Activated CD8-positive, alpha-beta memory T cell treated with anti-CD3 and anti-CD28 coated beads, Interleukin-2, amount 50 U/mL, for 1 hour (primary cell): ENCODE measurements at regions not wholly inside any gene's neighbourhood (a gene's known extent, or its start where the extent isn't known, plus 50 kb on each side); places are given as distances from the start of the nearest gene placed in this dataset.

Experiments used
- DNase-seq: peaks from one replicate; pipeline ENCODE4 v3.0.0-alpha.2; 2020; ENCODE audit errors: extremely low read depth

GRCh38 chr5:96283589-96283988 lies 149.5 kb downstream of the PCSK1 start:
- DNase-seq = no peak

- no peak for DNase-seq
These were observed 151.0 kb downstream of the PCSK1 start for GRCh38 chr5:96282020-96282419.

- no peak for DNase-seq
These were observed 152.1 kb downstream of the PCSK1 start for GRCh38 chr5:96280946-96281393.

GRCh38 chr5:96279801-96280542 lies 153.1 kb downstream of the PCSK1 start:
- no peak for DNase-seq

- DNase-seq = no peak
These were observed 154.1 kb downstream of the PCSK1 start for GRCh38 chr5:96278981-96279380.

GRCh38 chr5:96275051-96275450 lies 158.0 kb downstream of the PCSK1 start:
- DNase-seq = no peak

GRCh38 chr5:96265487-96265886 lies 167.6 kb downstream of the PCSK1 start:
- DNase-seq = no peak

GRCh38 chr5:96264047-96264446 lies 169.0 kb downstream of the PCSK1 start:
- no peak for DNase-seq

GRCh38 chr5:96262105-96262504 lies 170.9 kb downstream of the PCSK1 start:
- DNase-seq = no peak

- DNase-seq = no peak
These were observed 173.0 kb downstream of the PCSK1 start for GRCh38 chr5:96260009-96260408.

GRCh38 chr5:96259151-96259772 lies 173.8 kb downstream of the PCSK1 start:
- no peak for DNase-seq

- DNase-seq = no peak
These were observed 174.4 kb downstream of the PCSK1 start for GRCh38 chr5:96258692-96259091.

GRCh38 chr5:96257904-96258303 lies 175.1 kb downstream of the PCSK1 start:
- no peak for DNase-seq

- no peak for DNase-seq
These were observed 176.1 kb downstream of the PCSK1 start for GRCh38 chr5:96256795-96257470.

- no peak for DNase-seq
These were observed 177.9 kb downstream of the PCSK1 start for GRCh38 chr5:96254980-96255691.

GRCh38 chr5:96253140-96253539 lies 179.9 kb downstream of the PCSK1 start:
- no peak for DNase-seq

- DNase-seq = no peak
These were observed 180.5 kb downstream of the PCSK1 start for GRCh38 chr5:96252596-96252995.

GRCh38 chr5:96250782-96251181 lies 182.3 kb downstream of the PCSK1 start:
- no peak for DNase-seq

GRCh38 chr5:96248131-96248530 lies 184.9 kb downstream of the PCSK1 start:
- DNase-seq = no peak

GRCh38 chr5:96247708-96248107 lies 185.3 kb downstream of the PCSK1 start:
- no peak for DNase-seq

GRCh38 chr5:96247097-96247701 lies 185.8 kb downstream of the PCSK1 start:
- no peak for DNase-seq
